SK-N-SH (cell line): ENCODE measurements at regions not wholly inside any gene's neighbourhood (a gene's known extent, or its start where the extent isn't known, plus 50 kb on each side); places are given as distances from the start of the nearest gene placed in this dataset.

Experiments used
- CTCF ChIA-PET: fragments of 300-600, 350-600 bp; formaldehyde crosslinking; extraction: SDS; loops from one replicate; lab custom pipeline; 2021; lab: Yijun Ruan, JAX
- POLR2A ChIA-PET: fragments of 350-600 bp; sonication (Branson Sonifier 250); formaldehyde crosslinking; extraction: SDS; loops from one replicate; lab custom pipeline; 2020; ENCODE audit warnings: antibody characterized with exemption, inconsistent platforms; lab: Yijun Ruan, JAX
- DNase-seq: peaks from one replicate; pipeline ENCODE4 v3.0.0; 2012
- H2AFZ ChIP-seq: fragments of 200-600 bp; sonication (generic); 2 replicates; pipeline ENCODE4 v1.8.1; 2016; ENCODE audit warnings: antibody characterized with exemption, mild to moderate bottlenecking, low read depth
- H3F3A ChIP-seq: fragments of 200-600 bp; sonication (generic); replicated peaks from 2 replicates; pipeline ENCODE3; 2016; ENCODE audit warnings: antibody characterized with exemption, mild to moderate bottlenecking; ENCODE audit not compliant: insufficient read depth
- H3K27ac ChIP-seq, 2 experiments: fragments of 200-500 bp in 1 of 2; fragments of 200-600 bp in 1 of 2; sonication (Bioruptor generic) in 1 of 2; sonication (generic), shearing (Covaris generic) in 1 of 2; 2 replicates each; pipeline versions ENCODE4 v1.5.1 to v1.6.1; 2014 to 2016; ENCODE audit warnings: low read depth in 2 of 2, inconsistent platforms in 1 of 2, low read length in 1 of 2, mild to moderate bottlenecking in 1 of 2, mixed read lengths in 1 of 2
- H3K27me3 ChIP-seq: fragments of 200-600 bp; sonication (generic), shearing (Covaris generic); 2 replicates; pipeline ENCODE4 v1.6.1; 2016; ENCODE audit warnings: mixed run types; ENCODE audit not compliant: insufficient read depth
- H3K36me3 ChIP-seq, 2 experiments: fragments of 200-500 bp in 1 of 2; fragments of 200-600 bp in 1 of 2; sonication (Bioruptor generic) in 1 of 2; sonication (generic) in 1 of 2; replicated peaks in 1 of 2; 2 replicates each; pipeline versions ENCODE3 to v1.5.1; 2014 to 2016; ENCODE audit warnings: low read length in 1 of 2, mild to moderate bottlenecking in 1 of 2; ENCODE audit not compliant: insufficient read depth in 2 of 2, control insufficient read depth in 1 of 2
- H3K4me1 ChIP-seq, 2 experiments: fragments of 200-500 bp in 1 of 2; fragments of 200-600 bp in 1 of 2; sonication (Bioruptor generic) in 1 of 2; sonication (generic), shearing (Covaris generic) in 1 of 2; 2 replicates each; pipeline versions ENCODE4 v1.5.1 to v1.6.1; 2014 to 2016; ENCODE audit warnings: low read depth in 1 of 2, low read length in 1 of 2, mixed run types in 1 of 2; ENCODE audit not compliant: insufficient read depth in 2 of 2, control insufficient read depth in 1 of 2
- H3K4me2 ChIP-seq: fragments of 200-600 bp; sonication (generic), shearing (Covaris generic); 2 replicates; pipeline ENCODE4 v1.6.1; 2017; ENCODE audit warnings: mixed run types
- H3K4me3 ChIP-seq, 2 experiments: fragments of 200-500 bp in 1 of 2; fragments of 200-600 bp in 1 of 2; sonication (Bioruptor generic) in 1 of 2; sonication (generic), shearing (Covaris generic) in 1 of 2; 2 replicates each; pipeline versions ENCODE4 v1.5.1 to v1.8.1; 2014 to 2016; ENCODE audit warnings: low read depth in 2 of 2, inconsistent platforms in 1 of 2, low read length in 1 of 2, mild to moderate bottlenecking in 1 of 2, mixed read lengths in 1 of 2, moderate library complexity in 1 of 2
- H3K79me2 ChIP-seq: fragments of 200-600 bp; sonication (generic); 2 replicates; pipeline ENCODE4 v1.8.1; 2017; ENCODE audit warnings: mild to moderate bottlenecking; ENCODE audit not compliant: insufficient read depth
- H3K9ac ChIP-seq: fragments of 200-600 bp; sonication (generic); 2 replicates; pipeline ENCODE4 v1.6.1; 2017; ENCODE audit warnings: mixed run types
- H3K9me2 ChIP-seq: fragments of 200-600 bp; sonication (generic); 2 replicates; pipeline ENCODE4 v1.6.1; 2017; ENCODE audit warnings: mixed run types
- H3K9me3 ChIP-seq: fragments of 200-600 bp; sonication (generic); 2 replicates; pipeline ENCODE4 v1.6.1; 2017; ENCODE audit warnings: mixed run types, mild to moderate bottlenecking, moderate library complexity
- H4K20me1 ChIP-seq: fragments of 200-600 bp; sonication (generic); 2 replicates; pipeline ENCODE4 v1.6.1; 2017; ENCODE audit warnings: mild to moderate bottlenecking, mixed run types; ENCODE audit not compliant: insufficient read depth
- CHD2 ChIP-seq: fragments of 150-350 bp; IDR thresholded peaks from 2 replicates; pipeline ENCODE4 v1.6.1; 2018; ENCODE audit warnings: low read length; ENCODE audit not compliant: partially characterized antibody
- ELF1 ChIP-seq: IDR thresholded peaks from 2 replicates; pipeline ENCODE4 v1.4.0; 2012
- FOSL2 ChIP-seq: IDR thresholded peaks from 2 replicates; pipeline ENCODE4 v1.4.0; 2012; ENCODE audit warnings: low read depth, mild to moderate bottlenecking, moderate library complexity, borderline replicate concordance
- FOXM1 ChIP-seq: IDR thresholded peaks from 2 replicates; pipeline ENCODE4 v1.4.0; 2012; ENCODE audit warnings: low read depth, mild to moderate bottlenecking
- GABPA ChIP-seq: IDR thresholded peaks from 2 replicates; pipeline ENCODE4 v1.4.0; 2012; ENCODE audit warnings: low read depth, mild to moderate bottlenecking
- JUND ChIP-seq: IDR thresholded peaks from 2 replicates; pipeline ENCODE4 v1.4.0; 2012
- MEF2A ChIP-seq: IDR thresholded peaks from 2 replicates; pipeline ENCODE4 v1.4.0; 2012; ENCODE audit warnings: low read depth, borderline replicate concordance
- NFIC ChIP-seq: IDR thresholded peaks from 2 replicates; pipeline ENCODE4 v1.4.0; 2012; ENCODE audit warnings: borderline replicate concordance
- POLR2AphosphoS5 ChIP-seq: IDR thresholded peaks from 2 replicates; pipeline ENCODE4 v1.6.1; 2012; ENCODE audit warnings: low read depth, low read length
- RFX5 ChIP-seq: IDR thresholded peaks from 2 replicates; pipeline ENCODE4 v1.6.1; 2012; ENCODE audit warnings: mild to moderate bottlenecking, improper control_type of control experiment, low read length
- RXRA ChIP-seq: IDR thresholded peaks from 2 replicates; pipeline ENCODE4 v1.4.0; 2012; ENCODE audit warnings: low read depth, mild to moderate bottlenecking, borderline replicate concordance
- SIN3A ChIP-seq: IDR thresholded peaks from 2 replicates; pipeline ENCODE4 v1.6.1; 2012; ENCODE audit warnings: low read depth, mild to moderate bottlenecking, low read length, moderate library complexity, borderline replicate concordance
- SMC3 ChIP-seq: IDR thresholded peaks from 2 replicates; pipeline ENCODE4 v1.6.1; 2012; ENCODE audit warnings: low read depth, low read length, improper control_type of control experiment
- TAF1 ChIP-seq: IDR thresholded peaks from 2 replicates; pipeline ENCODE4 v1.6.1; 2012; ENCODE audit warnings: low read depth, mild to moderate bottlenecking, low read length, moderate library complexity, borderline replicate concordance
- TCF12 ChIP-seq: IDR thresholded peaks from 2 replicates; pipeline ENCODE4 v1.4.0; 2012
- TEAD4 ChIP-seq: IDR thresholded peaks from 2 replicates; pipeline ENCODE4 v1.4.0; 2012; ENCODE audit warnings: mild to moderate bottlenecking, borderline replicate concordance; ENCODE audit not compliant: insufficient read depth
- USF1 ChIP-seq: IDR thresholded peaks from 2 replicates; pipeline ENCODE4 v1.4.0; 2012; ENCODE audit warnings: low read depth, borderline replicate concordance
- WGBS: methylation state at CpG from one replicate; pipeline ENCODE4 v1.1.6; 2017; ENCODE audit warnings: low lambda C conversion rate; 5-methylcytosine and 5-hydroxymethylcytosine counted together
- TF ChIP-seq, protein P1 (sequence below): IDR thresholded peaks from 2 replicates; pipeline ENCODE4 v1.4.0; 2012; ENCODE audit warnings: low read depth
- TF ChIP-seq, protein P2 (sequence below): IDR thresholded peaks from 2 replicates; pipeline ENCODE4 v1.4.0; 2012; ENCODE audit warnings: low read depth, borderline replicate concordance
- TF ChIP-seq, protein P3 (sequence below): fragments of 150-350 bp; IDR thresholded peaks from 2 replicates; pipeline ENCODE4 v1.6.1; 2016; ENCODE audit warnings: mild to moderate bottlenecking, low read depth, low read length

GRCh38 chr6:54595844-54596243 lies 250.7 kb upstream of the FAM83B start:
- Histone ChIP-seq H4K20me1 (no peaks in the 10 kb centered on the region), H3K27me3 (no peaks in the 10 kb centered on the region; the same call in 1 of the 2 replicates), H3K79me2 (no peaks in the 10 kb centered on the region), H3K27ac (no peak overlapping the region), H3K4me1 (no peaks in the 10 kb centered on the region), H3K36me3 (no peaks in the 10 kb centered on the region), H3K9ac (no peak overlapping the region), H3F3A (no peaks in the 10 kb centered on the region), H3K4me3 (no peak overlapping the region), H3K9me3 (no peaks in the 10 kb centered on the region), H2AFZ (no peak overlapping the region), H3K4me2 (no peak overlapping the region), H3K9me2 (no peaks in the 10 kb centered on the region)
- WGBS: 20% methylated on average over 3 of the region's 3 CpGs
- POLR2A ChIA-PET: no interaction called here
- TF ChIP-seq SIN3A: no peak
- no peak for TF ChIP-seq USF1
- TF ChIP-seq FOSL2: no peak
- no peak for TF ChIP-seq CHD2
- TF ChIP-seq JUND: no peak
- no peak for TF ChIP-seq RXRA
- TF ChIP-seq, protein P1, sequence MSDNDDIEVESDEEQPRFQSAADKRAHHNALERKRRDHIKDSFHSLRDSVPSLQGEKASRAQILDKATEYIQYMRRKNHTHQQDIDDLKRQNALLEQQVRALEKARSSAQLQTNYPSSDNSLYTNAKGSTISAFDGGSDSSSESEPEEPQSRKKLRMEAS: no peak
- no peak for TF ChIP-seq TAF1
- no peak for TF ChIP-seq POLR2AphosphoS5
- TF ChIP-seq, protein P2, sequence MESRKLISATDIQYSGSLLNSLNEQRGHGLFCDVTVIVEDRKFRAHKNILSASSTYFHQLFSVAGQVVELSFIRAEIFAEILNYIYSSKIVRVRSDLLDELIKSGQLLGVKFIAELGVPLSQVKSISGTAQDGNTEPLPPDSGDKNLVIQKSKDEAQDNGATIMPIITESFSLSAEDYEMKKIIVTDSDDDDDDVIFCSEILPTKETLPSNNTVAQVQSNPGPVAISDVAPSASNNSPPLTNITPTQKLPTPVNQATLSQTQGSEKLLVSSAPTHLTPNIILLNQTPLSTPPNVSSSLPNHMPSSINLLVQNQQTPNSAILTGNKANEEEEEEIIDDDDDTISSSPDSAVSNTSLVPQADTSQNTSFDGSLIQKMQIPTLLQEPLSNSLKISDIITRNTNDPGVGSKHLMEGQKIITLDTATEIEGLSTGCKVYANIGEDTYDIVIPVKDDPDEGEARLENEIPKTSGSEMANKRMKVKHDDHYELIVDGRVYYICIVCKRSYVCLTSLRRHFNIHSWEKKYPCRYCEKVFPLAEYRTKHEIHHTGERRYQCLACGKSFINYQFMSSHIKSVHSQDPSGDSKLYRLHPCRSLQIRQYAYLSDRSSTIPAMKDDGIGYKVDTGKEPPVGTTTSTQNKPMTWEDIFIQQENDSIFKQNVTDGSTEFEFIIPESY: no peak
- TF ChIP-seq RFX5: no peak
- TF ChIP-seq TEAD4: no peak
- TF ChIP-seq SMC3: no peak
- no peak for TF ChIP-seq NFIC
- no peak for TF ChIP-seq GABPA
- TF ChIP-seq MEF2A: no peak
- TF ChIP-seq FOXM1: no peak
- no peak for TF ChIP-seq TCF12
- no peak for TF ChIP-seq ELF1
- TF ChIP-seq, protein P3, sequence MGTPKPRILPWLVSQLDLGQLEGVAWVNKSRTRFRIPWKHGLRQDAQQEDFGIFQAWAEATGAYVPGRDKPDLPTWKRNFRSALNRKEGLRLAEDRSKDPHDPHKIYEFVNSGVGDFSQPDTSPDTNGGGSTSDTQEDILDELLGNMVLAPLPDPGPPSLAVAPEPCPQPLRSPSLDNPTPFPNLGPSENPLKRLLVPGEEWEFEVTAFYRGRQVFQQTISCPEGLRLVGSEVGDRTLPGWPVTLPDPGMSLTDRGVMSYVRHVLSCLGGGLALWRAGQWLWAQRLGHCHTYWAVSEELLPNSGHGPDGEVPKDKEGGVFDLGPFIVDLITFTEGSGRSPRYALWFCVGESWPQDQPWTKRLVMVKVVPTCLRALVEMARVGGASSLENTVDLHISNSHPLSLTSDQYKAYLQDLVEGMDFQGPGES: no peak
- CTCF ChIA-PET: no interaction called here
- no peak for DNase-seq
